Activated naive CD4-positive, alpha-beta T cell (primary cell): ENCODE measurements at regions not wholly inside any gene's neighbourhood (a gene's known extent, or its start where the extent isn't known, plus 50 kb on each side); places are given as distances from the start of the nearest gene placed in this dataset.

ENCODE experiments used
- DNase-seq, 4 experiments: peaks; one replicate each; lab custom pipeline; 2025; lab: John Stamatoyannopoulos, UW

DNA sequence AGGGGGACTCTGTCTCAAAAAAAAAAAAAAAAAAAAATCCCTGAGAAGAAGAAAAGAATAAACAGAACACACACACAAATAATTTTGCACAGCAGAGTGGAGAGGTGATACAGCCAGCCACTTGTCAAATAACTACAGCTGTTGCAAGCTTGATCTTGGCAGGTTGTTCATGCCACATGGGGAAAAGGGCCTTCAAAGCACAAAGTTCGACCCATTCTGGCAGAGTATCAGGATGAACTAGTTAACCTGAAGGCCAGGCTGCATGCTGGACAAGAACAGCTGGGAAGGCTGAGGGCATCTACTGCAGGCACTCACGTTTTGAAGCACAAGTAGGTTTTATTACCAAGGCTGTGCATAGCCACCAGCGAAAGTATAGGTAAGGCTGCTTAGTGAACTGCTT is 104.1 kb downstream of the KCTD15 start:
- no peak for DNase-seq

DNA sequence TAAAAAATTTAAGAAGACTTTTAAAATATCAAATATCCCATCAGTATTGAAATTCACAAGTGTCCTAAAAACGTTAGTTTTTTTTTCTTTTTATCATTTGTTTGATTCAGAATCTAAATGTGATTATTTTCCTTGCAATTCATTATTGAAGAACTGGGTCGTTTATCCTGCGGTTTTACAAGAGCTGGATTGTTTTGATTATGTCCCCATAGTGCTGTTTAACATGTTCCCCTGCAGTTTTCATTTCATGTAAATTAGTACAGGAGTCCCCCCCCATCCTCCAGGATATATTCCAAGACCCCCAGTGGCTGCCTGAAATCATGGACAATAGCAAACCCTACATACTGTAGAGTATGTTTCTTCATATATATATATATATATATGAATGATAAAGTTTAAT is 105.7 kb downstream of the KCTD15 start:
- no peak for DNase-seq

DNA sequence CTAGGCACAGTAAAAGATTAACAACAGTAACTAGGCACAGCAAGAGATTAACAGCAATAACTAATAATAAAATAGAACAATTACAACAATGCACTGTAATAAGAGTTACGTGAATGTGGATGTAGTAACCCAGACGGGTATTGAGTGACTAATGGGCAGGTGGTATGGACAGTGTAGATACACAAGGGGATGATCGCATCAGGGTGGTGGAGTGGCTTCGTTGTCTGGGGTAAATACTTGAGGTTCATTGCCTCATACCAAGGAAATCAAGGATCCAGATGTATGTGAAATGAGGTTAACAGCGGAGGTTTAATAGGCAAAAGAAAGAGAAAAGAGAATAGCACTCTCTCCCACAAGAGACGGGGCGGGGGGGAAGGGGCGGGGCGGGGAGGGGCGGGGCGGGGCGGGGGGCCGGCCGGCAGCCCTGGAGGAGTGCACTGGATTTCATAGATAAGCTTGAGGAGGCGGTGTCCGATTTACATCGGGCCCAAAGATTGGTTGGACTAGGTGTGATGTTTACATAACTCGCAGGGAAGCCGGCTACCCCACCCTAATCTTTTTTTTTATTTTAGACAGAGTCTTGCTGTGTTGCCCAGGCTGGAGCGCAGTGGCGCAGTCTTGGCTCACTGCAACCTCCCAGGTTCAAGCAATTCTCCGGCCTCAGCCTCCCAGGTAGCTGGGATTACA is 106.3 kb downstream of the KCTD15 start:
- DNase-seq, result no peak

DNA sequence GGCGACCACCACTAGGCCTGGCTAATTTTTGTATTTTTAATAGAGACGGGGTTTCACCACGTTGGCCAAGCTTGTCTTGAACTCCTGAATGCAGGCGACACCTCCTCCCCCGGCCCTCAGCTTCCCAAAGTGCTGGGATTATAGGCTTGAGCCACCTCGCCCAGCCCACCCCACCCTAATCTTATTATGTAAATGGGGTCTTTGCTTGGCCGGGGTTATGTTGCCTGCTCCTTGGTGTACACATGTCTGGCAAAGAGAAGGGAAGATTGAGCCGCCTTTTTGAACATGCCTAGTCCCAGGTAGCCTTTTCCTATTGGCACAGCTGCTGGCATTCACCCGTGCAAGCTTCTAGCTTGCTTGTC is 106.8 kb downstream of the KCTD15 start:
- DNase-seq, result no peak

DNA sequence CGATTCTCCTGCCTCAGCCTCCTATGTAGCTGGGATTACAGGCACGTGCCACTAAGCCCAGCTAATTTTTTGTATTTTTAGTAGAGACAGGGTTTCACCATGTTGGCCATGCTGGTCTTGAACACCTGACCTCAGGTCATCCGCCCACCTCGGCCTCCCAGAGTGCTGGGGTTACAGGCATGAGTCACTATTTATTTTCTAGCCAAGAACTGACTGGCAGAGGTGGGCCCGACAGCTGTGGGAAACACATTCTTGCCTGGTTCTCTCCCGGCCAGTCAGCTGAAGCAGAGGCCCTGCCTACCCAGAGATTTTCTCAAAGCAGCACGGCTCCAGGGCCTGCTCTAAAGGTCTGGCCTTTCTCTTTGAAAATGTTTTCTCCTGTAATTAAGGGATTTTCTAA is 108.0 kb downstream of the KCTD15 start:
- DNase-seq, result no peak

DNA sequence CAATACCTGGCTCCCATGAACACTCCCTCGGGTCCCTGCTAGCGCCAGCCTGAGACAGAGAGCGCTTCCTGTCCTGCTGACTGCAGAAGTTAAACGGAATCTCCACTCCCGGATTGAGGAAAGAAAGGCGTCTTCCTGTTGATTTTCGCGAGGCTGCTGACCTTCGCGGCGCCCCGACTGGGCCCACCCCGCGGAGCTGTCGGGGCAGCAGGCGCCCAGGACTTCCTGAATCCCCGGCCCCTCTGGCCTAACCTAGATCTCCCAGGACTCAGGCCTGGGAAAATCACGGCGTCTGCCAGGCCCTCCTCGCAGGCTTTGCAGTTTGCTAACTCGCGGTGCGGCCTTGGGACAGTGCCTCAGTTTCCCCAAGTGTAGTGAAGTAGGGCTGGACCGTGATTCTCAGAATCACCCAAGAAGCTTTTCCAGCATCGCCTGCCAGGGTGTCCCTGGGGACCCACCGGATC is 108.8 kb downstream of the KCTD15 start:
- no peak for DNase-seq

DNA sequence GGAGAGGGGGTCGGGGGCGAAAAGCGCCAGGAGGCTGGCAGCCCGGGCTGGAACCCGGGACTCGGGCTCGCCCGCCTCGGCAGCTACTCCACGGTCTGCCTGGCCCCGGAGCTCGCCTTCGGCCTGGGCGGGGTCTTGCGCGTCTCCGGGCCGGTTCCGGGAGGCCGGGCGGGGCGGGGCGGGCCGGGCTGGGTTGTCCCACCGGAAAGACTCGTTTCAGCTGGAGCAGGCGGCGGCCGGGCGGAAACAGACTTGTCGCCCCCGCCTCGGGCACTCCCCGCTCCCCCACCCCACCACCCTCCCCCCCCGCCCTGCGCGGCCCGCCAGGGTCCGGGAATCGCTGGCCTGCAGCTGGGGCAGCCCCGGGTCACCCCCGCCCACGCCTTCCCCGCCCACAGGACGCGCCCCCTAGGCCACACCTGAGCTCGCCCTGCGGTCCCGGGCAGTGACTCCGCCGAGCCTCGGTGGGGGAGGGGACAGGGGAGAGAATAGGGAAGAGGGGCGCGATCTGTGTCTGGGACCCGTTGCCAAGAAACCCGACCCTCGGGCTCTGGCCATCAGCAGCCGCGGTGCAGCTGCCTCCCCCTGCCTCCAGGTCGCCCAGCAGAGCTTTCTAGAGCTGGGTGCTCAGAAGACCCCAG is 109.4 kb downstream of the KCTD15 start:
- no peak for DNase-seq

DNA sequence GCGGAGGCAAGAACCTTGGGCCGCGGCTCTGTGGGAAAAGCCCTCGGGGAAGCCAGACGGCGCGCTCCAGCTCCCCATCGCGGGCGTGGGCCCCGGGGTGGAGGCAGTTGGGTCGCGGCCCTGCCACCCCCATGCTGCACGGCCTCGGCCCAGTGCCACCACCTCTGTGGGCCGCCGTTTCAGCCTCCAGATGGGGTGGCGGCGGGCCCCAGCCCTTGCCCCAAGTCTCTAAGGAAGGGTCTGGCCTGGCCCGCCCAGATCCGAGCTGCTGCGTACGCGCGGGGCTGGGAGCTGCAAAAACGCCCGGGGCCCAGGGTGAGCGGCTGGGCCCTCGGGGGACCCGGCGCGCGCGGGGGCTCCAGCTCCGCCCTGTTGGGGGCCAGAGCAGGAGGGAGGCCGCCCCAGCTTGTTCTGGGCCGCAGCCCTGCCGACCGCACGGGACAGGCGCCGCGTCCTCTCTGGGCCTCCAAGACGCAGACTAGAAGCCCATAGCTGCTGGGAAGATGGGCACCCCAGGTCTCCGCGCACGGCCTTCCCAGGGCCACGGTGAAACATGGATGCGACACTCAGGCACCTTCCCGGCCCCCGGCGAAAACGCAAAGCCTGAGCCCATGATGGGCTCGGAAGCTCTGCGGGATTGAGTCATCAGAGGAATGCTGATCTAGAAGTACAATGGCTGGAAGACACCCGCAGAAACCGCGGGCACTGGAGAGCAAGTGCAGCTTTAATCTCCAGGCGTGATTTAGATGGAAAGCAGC is 110.1 kb downstream of the KCTD15 start:
- DNase-seq, result no peak

DNA sequence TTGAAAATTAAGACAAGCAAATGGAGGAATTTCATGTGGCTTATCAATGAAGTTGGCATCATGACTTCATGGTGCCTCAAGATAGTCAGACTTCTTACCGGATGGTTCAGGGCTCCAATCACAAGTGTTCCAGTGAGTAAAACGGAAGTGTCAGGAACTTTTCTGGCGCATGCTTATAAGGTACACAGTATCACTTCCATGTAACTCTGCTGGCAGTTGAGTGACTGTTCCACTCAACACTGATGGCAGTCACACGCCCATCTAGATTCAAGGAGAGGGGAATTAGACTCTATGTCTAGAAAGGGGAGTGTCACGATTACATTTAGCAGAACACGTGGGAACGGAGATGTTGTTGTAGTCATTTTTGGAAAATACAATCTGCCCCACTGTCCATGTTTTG is 114.3 kb downstream of the KCTD15 start:
- DNase-seq, result no peak

DNA sequence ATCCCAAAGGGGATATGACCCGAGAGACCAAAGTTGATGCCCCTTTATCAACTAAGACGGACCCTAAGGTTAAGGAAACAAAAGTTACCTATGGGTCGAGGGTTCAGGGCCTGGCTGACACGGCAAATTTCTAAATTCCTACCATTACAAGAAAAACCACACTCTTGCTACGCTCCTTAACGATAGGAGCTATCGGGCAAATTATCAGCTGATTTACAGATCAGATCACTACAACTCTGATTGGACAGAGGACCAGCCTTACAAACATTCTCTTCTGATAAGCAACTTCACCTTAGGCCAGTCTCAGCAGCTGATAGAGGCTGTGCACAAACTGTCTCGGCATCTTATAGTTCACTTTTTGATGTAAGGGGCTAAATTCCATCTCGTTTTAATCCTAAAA is 117.9 kb downstream of the KCTD15 start:
- DNase-seq, result no peak

DNA sequence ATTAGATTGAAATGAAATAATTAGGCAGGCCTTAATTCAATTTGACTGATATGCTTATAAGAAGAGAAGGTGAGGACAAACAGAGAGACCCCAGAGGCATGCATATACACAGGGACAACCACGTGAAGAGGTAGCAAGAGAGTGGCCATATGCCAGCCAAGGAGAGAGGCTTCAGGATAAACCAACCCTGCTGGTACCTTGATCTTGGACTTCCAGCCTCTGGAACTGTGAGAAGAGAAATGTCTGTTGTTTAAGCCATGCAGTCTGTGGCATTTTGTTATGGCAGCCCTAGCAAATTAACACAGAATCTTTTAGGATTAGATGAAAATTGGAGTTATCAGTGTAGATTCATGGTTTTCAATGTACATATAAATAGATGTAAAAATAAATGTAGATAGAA is 120.1 kb downstream of the KCTD15 start:
- no peak for DNase-seq

DNA sequence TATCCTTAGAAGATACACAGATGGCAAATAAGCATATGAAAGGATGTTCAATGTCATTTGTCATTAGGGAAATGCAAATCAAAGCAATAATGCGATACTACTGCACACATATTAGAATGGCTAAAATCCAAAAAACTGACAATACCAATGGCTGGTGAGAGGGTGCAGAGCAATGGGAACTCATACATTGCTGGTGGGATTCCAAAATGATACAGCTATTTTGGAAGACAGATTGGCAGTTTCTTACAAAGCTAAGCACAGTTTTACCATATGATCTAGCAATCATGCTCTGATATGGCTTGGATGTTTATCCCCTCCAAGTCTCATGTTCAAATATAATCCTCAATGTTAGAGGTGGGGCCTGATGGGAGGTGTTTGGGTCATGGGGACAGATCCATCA is 122.6 kb downstream of the KCTD15 start:
- no peak for DNase-seq

DNA sequence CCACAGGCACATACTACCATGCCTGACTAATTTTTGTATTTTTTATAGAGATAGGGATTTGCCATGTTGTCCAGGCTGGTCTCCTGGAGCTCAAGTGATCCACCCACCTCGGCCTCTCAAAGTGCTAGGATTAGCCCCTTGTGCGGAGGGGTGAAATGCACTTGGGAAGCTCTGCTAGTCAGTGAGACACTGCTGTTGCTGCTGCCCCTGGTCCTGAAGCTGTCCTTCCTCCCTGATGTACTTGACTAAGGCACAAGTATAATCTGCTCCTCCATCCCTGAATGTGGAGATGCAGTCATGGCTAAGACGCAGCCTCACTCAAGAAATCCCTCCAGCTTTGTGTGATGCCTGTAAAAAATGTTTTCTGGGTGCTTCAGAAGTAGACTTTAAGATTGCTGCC is 124.5 kb downstream of the KCTD15 start:
- no peak for DNase-seq

DNA sequence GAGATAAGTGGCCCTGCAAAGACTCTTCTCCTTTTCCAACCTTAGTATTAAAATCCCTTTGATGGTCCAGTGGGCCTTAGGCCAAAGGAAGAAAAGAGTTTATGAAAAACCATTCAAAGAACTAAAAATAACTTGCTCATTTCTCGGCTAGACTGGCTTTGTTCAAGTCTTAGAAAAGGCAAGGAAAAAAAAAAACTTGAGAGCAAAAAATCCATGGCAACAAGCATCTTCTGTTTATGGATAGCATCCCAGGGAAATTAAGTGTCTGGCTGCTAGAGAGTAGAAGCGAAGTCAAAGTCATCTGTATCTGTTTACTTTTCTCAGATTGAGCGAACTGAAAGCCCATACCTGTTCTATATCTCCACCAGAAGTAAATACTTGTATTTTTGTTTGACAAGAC is 129.6 kb downstream of the KCTD15 start:
- no peak for DNase-seq

DNA sequence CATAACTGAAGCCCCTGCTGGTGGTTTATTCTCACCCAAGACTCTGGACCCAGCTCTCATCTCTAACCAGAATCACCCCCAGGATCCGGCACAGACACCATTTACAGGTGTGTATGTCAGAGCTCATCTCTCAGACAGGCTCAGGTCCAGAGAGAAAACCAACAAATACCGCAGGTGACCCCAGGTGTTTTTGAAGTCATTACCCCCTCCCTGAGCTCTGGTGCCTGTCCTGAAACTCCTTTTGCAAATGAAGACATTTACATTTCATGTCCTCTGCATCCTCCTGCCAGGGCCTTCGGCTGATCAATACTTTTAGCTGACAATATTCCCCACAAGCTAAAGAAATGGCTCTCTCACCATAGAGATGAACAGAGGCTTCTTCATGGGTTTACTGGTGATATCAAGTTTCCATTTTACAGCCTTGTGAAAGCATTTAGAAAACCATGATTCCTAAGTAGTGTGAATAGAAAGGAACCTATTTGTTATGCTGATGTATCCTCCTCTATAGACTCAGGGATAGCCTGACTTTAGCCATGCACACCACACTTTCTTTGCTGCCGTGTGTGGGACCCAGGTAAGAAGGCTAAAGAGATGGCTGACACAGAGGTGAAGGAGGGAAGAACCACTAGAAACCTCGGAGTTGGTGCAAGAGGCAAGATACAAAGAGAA is 131.3 kb downstream of the KCTD15 start:
- DNase-seq, result no peak

DNA sequence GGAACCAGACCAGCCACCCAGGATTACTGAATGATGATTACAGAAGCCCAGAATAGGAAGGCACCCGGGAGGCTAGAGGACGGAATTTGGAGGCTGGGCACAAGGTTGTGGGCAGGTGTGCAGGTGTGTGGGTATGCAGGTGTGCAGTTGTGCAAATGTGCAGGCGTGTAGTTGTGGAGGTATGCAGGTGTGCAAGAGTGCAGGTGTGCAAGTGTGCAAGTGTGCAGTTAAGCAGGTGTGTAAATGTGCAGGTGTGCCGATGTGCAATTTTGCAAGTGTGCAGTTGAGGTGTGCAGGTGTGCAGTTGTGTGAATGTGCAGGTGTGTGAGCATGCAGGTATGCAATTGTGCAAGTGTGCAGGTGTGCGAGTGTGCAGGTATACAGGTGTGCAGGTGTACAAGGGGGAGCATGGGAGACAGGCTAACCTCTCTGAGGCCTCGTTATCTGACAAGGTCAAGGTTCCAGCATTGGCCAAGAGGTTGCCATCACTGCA is 131.8 kb downstream of the KCTD15 start:
- DNase-seq, result no peak

DNA sequence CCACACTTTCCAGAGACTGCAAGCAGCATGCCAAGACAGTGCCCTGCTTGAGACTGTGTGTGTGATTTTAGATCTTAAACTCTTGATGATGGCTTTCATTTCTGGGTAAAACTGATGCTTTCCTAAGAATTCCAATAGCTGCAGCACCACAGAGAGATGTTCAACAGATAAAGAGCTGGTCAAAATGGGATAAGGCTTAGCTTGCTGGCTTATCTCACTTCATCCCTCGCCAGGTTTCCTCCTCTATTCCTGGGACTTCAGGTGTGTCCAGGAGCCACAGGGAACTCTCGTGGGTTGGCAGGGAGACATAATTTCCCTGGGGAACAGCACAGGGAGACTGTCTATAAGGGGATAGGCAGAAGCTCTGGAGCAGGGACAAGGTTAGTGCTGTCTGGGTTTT is 137.3 kb downstream of the KCTD15 start:
- no peak for DNase-seq

DNA sequence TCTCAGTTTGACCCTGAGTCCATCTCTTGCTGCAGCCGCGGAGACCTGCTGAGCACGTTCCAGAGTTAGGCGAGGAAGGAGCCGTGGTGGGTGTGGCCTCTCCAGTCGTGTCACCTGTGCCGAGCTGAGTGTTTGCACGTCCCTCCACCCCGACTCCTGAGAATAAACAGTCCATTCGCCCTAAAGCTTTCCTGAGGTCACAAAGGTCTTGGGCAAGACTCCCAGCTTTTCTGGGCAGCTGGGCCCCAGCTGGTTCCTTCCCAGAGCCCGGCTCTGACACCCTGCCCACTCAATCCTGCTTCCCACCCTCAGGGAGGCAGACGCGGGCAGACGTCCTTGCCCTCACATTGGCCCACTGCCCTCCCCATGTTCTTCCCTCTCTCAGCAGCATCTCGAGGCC is 142.2 kb downstream of the KCTD15 start:
- no peak for DNase-seq

DNA sequence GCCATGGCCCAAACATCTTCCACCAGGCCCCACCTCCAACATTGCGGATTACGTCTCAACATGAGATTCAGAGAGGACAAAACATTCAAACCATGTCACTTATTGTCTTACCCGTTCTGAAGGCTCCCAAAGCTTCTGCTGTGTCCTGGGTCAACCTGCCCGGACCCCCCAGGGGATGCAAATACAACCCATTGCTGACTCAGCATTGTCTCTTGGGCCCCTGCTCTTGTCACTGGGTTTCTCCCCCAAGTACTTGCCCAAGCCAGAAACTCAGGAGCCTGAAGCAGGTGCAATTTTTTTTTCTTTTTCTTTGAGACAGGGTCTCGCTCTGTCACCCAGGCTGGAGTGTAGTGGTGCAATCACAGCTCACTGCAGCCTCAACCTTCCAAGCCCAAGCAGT is 144.5 kb downstream of the KCTD15 start:
- DNase-seq, result no peak

DNA sequence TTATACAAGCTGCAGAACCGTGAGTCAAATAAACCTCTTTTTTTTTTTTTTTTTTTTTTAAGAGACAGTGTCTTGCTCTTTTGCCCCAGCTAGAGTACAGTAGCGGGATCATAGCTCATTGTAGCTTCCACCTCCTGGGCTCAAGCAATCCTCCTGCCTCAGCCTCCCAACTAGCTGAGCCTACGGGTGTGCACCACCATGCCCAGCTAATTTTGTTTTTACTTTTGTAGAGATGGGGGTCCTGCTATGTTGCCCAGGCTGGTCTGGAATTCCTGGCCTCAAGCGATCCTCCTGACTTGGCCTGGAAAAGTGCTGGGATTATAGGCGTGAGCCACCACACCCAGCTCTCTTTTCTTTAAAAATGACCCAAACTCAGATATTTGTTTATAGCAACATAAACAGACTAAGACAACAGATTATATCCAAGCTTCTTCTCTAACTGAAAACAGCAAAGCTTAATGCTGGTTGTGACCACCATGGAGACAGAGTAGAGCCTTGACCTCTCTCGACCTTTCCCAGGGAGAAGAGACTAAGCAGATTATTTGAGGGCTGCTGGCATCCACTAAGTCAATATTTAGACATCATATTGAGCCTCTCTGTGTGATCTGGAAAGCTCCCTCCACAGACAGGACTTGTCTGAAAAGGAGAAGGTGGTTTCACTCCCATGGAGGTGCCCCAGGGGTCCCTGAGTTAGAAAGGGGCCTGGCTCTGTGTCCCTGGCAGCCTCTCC is 150.0 kb downstream of the KCTD15 start:
- DNase-seq, result no peak

DNA sequence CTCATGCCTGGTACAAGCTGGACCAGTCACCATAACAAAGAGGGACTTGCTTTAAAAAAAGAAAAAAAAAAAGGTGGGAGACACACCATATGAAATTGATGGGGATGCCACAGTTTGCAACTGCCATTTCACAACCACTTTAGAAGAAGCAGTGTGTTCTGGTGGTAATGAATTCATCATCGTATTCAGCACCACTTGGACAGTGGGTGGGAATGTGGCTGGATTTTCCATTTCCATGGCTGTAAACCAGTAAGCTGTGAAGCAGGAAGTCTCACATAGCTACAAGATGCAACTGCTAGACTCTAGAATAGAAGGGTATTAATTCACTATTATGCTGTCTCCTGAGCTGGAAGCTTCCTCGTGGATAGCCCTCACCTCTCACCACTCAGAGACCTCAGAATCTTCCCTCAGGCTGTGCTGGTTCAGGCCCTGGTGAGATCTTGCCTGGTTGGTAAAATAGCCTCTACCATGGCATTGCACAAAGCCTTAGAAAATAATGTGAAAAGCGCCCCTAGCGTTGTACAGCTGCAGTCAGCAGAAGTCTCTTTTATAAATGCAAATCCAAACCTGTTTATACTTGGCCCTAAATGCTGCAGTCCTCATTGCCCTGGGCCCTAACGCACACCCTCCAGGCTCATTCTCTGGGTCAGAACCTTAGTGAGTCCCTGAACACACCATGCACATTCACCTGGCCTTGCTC is 150.7 kb downstream of the KCTD15 start:
- DNase-seq, result no peak
